ENCODE measurements at regions not wholly inside any gene's neighbourhood (a gene's known extent, or its start where the extent isn't known, plus 50 kb on each side); places are given as distances from the start of the nearest gene placed in this dataset.

- no peak for TF ChIP-seq ISL1 (CRISPR knock-in tag; IDR thresholded peaks at IDR 0.05)
Observed at GRCh38 chr5:29701600-29701999, 1491.9 kb upstream of the CDH6 start (continued).

- peak; percentile 65 for ATAC-seq
- TF ChIP-seq RARB (CRISPR knock-in tag; IDR thresholded peaks at IDR 0.05) (no peak), ZFP30 (CRISPR knock-in tag; IDR thresholded peaks at IDR 0.05) (no peak), CSRNP3 (CRISPR knock-in tag; IDR thresholded peaks at IDR 0.05) (no peak), ZNF8 (CRISPR knock-in tag; IDR thresholded peaks at IDR 0.05) (no peak), GLIS3 (CRISPR knock-in tag; IDR thresholded peaks at IDR 0.05) (no peak), SNAI2 (CRISPR knock-in tag; IDR thresholded peaks at IDR 0.05) (no peak), OSR1 (CRISPR knock-in tag; IDR thresholded peaks at IDR 0.05) (no peak), ISL1 (CRISPR knock-in tag; IDR thresholded peaks at IDR 0.05) (no peak), ESRRG (CRISPR knock-in tag; IDR thresholded peaks at IDR 0.05) (no peak), TOX (CRISPR knock-in tag; IDR thresholded peaks at IDR 0.05; ENCODE audit: borderline replicate concordance) (no peak)
- TF ChIP-seq, protein P1, sequence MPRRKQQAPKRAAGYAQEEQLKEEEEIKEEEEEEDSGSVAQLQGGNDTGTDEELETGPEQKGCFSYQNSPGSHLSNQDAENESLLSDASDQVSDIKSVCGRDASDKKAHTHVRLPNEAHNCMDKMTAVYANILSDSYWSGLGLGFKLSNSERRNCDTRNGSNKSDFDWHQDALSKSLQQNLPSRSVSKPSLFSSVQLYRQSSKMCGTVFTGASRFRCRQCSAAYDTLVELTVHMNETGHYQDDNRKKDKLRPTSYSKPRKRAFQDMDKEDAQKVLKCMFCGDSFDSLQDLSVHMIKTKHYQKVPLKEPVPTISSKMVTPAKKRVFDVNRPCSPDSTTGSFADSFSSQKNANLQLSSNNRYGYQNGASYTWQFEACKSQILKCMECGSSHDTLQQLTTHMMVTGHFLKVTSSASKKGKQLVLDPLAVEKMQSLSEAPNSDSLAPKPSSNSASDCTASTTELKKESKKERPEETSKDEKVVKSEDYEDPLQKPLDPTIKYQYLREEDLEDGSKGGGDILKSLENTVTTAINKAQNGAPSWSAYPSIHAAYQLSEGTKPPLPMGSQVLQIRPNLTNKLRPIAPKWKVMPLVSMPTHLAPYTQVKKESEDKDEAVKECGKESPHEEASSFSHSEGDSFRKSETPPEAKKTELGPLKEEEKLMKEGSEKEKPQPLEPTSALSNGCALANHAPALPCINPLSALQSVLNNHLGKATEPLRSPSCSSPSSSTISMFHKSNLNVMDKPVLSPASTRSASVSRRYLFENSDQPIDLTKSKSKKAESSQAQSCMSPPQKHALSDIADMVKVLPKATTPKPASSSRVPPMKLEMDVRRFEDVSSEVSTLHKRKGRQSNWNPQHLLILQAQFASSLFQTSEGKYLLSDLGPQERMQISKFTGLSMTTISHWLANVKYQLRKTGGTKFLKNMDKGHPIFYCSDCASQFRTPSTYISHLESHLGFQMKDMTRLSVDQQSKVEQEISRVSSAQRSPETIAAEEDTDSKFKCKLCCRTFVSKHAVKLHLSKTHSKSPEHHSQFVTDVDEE (CRISPR knock-in tag; IDR thresholded peaks at IDR 0.05): no peak
Observed at GRCh38 chr5:29697785-29698414, 1495.6 kb upstream of the CDH6 start.

DNA sequence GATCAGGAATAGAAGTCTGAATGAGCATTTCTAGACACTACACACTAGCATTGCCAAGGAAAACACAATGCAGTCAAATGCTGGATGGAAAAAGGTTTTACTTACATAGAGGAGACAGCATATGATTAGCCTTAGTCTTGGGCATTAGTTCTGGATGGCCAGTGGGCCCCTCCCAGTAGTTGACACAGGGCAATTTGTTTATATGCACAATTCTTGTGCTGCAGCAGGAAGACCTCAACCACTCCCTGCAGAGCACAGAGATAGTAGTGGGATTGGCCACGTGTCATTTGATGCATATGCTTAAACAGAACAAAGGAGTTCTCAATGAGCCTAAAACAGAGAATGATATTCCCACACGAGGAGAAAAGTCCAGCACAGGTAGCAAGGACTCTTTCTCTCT, 1496.2 kb upstream of the CDH6 start:
- no peak for ATAC-seq
- TF ChIP-seq PPARA (CRISPR knock-in tag; IDR thresholded peaks at IDR 0.05; ENCODE audit: borderline replicate concordance): no peak
- no peak for TF ChIP-seq TOX (CRISPR knock-in tag; IDR thresholded peaks at IDR 0.05; ENCODE audit: borderline replicate concordance)
- TF ChIP-seq ZFP3 (CRISPR knock-in tag; IDR thresholded peaks at IDR 0.05): no peak
- TF ChIP-seq, protein P2, sequence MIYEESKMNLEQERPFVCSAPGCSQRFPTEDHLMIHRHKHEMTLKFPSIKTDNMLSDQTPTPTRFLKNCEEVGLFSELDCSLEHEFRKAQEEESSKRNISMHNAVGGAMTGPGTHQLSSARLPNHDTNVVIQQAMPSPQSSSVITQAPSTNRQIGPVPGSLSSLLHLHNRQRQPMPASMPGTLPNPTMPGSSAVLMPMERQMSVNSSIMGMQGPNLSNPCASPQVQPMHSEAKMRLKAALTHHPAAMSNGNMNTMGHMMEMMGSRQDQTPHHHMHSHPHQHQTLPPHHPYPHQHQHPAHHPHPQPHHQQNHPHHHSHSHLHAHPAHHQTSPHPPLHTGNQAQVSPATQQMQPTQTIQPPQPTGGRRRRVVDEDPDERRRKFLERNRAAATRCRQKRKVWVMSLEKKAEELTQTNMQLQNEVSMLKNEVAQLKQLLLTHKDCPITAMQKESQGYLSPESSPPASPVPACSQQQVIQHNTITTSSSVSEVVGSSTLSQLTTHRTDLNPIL (CRISPR knock-in tag; IDR thresholded peaks at IDR 0.05; ENCODE audit: low read depth): no peak
- TF ChIP-seq CSDC2 (CRISPR knock-in tag; IDR thresholded peaks at IDR 0.05): no peak
- TF ChIP-seq OSR1 (CRISPR knock-in tag; IDR thresholded peaks at IDR 0.05): no peak
- TF ChIP-seq, protein P3, sequence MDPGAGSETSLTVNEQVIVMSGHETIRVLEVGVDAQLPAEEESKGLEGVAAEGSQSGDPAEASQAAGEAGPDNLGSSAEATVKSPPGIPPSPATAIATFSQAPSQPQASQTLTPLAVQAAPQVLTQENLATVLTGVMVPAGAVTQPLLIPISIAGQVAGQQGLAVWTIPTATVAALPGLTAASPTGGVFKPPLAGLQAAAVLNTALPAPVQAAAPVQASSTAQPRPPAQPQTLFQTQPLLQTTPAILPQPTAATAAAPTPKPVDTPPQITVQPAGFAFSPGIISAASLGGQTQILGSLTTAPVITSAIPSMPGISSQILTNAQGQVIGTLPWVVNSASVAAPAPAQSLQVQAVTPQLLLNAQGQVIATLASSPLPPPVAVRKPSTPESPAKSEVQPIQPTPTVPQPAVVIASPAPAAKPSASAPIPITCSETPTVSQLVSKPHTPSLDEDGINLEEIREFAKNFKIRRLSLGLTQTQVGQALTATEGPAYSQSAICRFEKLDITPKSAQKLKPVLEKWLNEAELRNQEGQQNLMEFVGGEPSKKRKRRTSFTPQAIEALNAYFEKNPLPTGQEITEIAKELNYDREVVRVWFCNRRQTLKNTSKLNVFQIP (CRISPR knock-in tag; IDR thresholded peaks at IDR 0.05; ENCODE audit: borderline replicate concordance, low read depth): no peak
- no peak for TF ChIP-seq TCF4 (CRISPR knock-in tag; IDR thresholded peaks at IDR 0.05; ENCODE audit: borderline replicate concordance)
- TF ChIP-seq ZFP30 (CRISPR knock-in tag; IDR thresholded peaks at IDR 0.05): no peak
- no peak for TF ChIP-seq ARNTL (CRISPR knock-in tag; IDR thresholded peaks at IDR 0.05; ENCODE audit: borderline replicate concordance, low read depth)
- TF ChIP-seq ZC3H10 (CRISPR knock-in tag; IDR thresholded peaks at IDR 0.05): no peak
- no peak for TF ChIP-seq RARB (CRISPR knock-in tag; IDR thresholded peaks at IDR 0.05)
- TF ChIP-seq, protein P4, sequence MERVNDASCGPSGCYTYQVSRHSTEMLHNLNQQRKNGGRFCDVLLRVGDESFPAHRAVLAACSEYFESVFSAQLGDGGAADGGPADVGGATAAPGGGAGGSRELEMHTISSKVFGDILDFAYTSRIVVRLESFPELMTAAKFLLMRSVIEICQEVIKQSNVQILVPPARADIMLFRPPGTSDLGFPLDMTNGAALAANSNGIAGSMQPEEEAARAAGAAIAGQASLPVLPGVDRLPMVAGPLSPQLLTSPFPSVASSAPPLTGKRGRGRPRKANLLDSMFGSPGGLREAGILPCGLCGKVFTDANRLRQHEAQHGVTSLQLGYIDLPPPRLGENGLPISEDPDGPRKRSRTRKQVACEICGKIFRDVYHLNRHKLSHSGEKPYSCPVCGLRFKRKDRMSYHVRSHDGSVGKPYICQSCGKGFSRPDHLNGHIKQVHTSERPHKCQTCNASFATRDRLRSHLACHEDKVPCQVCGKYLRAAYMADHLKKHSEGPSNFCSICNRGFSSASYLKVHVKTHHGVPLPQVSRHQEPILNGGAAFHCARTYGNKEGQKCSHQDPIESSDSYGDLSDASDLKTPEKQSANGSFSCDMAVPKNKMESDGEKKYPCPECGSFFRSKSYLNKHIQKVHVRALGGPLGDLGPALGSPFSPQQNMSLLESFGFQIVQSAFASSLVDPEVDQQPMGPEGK (CRISPR knock-in tag; IDR thresholded peaks at IDR 0.05; ENCODE audit: borderline replicate concordance): no peak
- no peak for TF ChIP-seq SNAI2 (CRISPR knock-in tag; IDR thresholded peaks at IDR 0.05)
- TF ChIP-seq ISL1 (CRISPR knock-in tag; IDR thresholded peaks at IDR 0.05): no peak
- TF ChIP-seq CSRNP3 (CRISPR knock-in tag; IDR thresholded peaks at IDR 0.05): no peak

Data from SK-N-SH treated with all-trans-retinoic acid at 6 μM for 48 hours (cell line).